ENCODE measurements at regions not wholly inside any gene's neighbourhood (a gene's known extent, or its start where the extent isn't known, plus 50 kb on each side); places are given as distances from the start of the nearest gene placed in this dataset.
"Not testable (repeated sequence)": the region's sequence is repeated elsewhere in the genome, so short reads cannot be mapped to it uniquely, and the experiment has no call there.

- H3K9me3 Mint-ChIP-seq; H3K4me3 Mint-ChIP-seq; H3K36me3 Mint-ChIP-seq (ENCODE audit: low read depth); H3K27ac Mint-ChIP-seq; DNase-seq; H3K4me1 Mint-ChIP-seq; H3K27me3 Mint-ChIP-seq; ATAC-seq: not testable (repeated sequence)
Measured at GRCh38 chrX:47715078-47715477, 56.1 kb upstream of the UXT start.

GRCh38 chrX:47712675-47713074 lies 53.7 kb upstream of the UXT start:
- H3K36me3 Mint-ChIP-seq (ENCODE audit: low read depth); DNase-seq; ATAC-seq; H3K4me1 Mint-ChIP-seq; H3K27me3 Mint-ChIP-seq; H3K9me3 Mint-ChIP-seq; H3K4me3 Mint-ChIP-seq; H3K27ac Mint-ChIP-seq: not testable (repeated sequence)

GRCh38 chrX:47710252-47710651 lies 51.3 kb upstream of the UXT start:
- no peak for DNase-seq
- no peaks in the 10 kb centered on the region for H3K36me3 Mint-ChIP-seq (ENCODE audit: low read depth)
- H3K4me1 Mint-ChIP-seq = no peaks in the 10 kb centered on the region
- H3K4me3 Mint-ChIP-seq = no peak overlapping the region
- no peaks in the 10 kb centered on the region for H3K27me3 Mint-ChIP-seq
- ATAC-seq = no peak
- H3K27ac Mint-ChIP-seq = no peak overlapping the region
- no peaks in the 10 kb centered on the region for H3K9me3 Mint-ChIP-seq
